Loucy (cell line): ENCODE measurements at regions not wholly inside any gene's neighbourhood (a gene's known extent, or its start where the extent isn't known, plus 50 kb on each side); places are given as distances from the start of the nearest gene placed in this dataset.
"Not testable (repeated sequence)": the region's sequence is repeated elsewhere in the genome, so short reads cannot be mapped to it uniquely, and the experiment has no call there.

Source experiments
- H2AFZ ChIP-seq: fragments of 200-600 bp; sonication (generic); 2 replicates; pipeline ENCODE4 v1.6.0; 2016; ENCODE audit warnings: antibody characterized with exemption, mild to moderate bottlenecking, low read length, moderate library complexity
- H3F3A ChIP-seq: fragments of 200-600 bp; 2 replicates; pipeline ENCODE4 v1.6.0; 2016; ENCODE audit warnings: antibody characterized with exemption, low read depth, mild to moderate bottlenecking
- H3K27me3 ChIP-seq: fragments of 200-600 bp; sonication (generic); 2 replicates; pipeline ENCODE4 v1.6.1; 2014; ENCODE audit warnings: low read length, mild to moderate bottlenecking; ENCODE audit not compliant: insufficient read depth, poor library complexity, severe bottlenecking
- H3K36me3 ChIP-seq: fragments of 200-600 bp; sonication (generic); 2 replicates; pipeline ENCODE4 v1.6.1; 2016; ENCODE audit warnings: low read length; ENCODE audit not compliant: insufficient read depth
- H3K4me1 ChIP-seq: fragments of 200-600 bp; sonication (generic); 2 replicates; pipeline ENCODE4 v1.5.1; 2014; ENCODE audit warnings: low read length, mild to moderate bottlenecking; ENCODE audit not compliant: insufficient read depth, poor library complexity, severe bottlenecking
- H3K4me2 ChIP-seq: fragments of 200-600 bp; sonication (generic); 2 replicates; pipeline ENCODE4 v1.6.0; 2014; ENCODE audit warnings: antibody characterized with exemption, low read length, low read depth, mild to moderate bottlenecking; ENCODE audit not compliant: poor library complexity, severe bottlenecking
- H3K4me3 ChIP-seq: fragments of 200-600 bp; sonication (generic); 2 replicates; pipeline ENCODE4 v1.5.1; 2014; ENCODE audit warnings: low read length, mild to moderate bottlenecking, mixed read lengths; ENCODE audit not compliant: poor library complexity, severe bottlenecking
- H3K79me2 ChIP-seq: fragments of 200-600 bp; sonication (generic); 2 replicates; pipeline ENCODE4 v1.6.1; 2014; ENCODE audit warnings: low read length; ENCODE audit not compliant: insufficient read depth
- H3K9ac ChIP-seq: fragments of 200-600 bp; sonication (generic); 2 replicates; pipeline ENCODE4 v1.6.0; 2014; ENCODE audit warnings: mild to moderate bottlenecking, low read depth, low read length, moderate library complexity; ENCODE audit not compliant: poor library complexity, severe bottlenecking
- H3K9me2 ChIP-seq: fragments of 200-600 bp; sonication (generic); replicated peaks from 2 replicates; pipeline ENCODE4 v1.6.1; 2016; ENCODE audit warnings: low read depth, low read length, mixed read lengths
- H3K9me3 ChIP-seq: fragments of 200-600 bp; sonication (generic); 2 replicates; pipeline ENCODE4 v1.6.1; 2014; ENCODE audit warnings: mild to moderate bottlenecking, antibody characterized with exemption, low read length, low read depth; ENCODE audit not compliant: insufficient read depth
- H4K20me1 ChIP-seq: fragments of 200-600 bp; sonication (generic); 2 replicates; pipeline ENCODE4 v1.6.0; 2014; ENCODE audit warnings: antibody characterized with exemption, low read length, mild to moderate bottlenecking; ENCODE audit not compliant: insufficient read depth, poor library complexity, severe bottlenecking
- EZH2phosphoT487 ChIP-seq: fragments of 200-600 bp; IDR thresholded peaks from 2 replicates; pipeline ENCODE4 v1.6.1; 2018; ENCODE audit warnings: antibody characterized with exemption, mild to moderate bottlenecking, moderate library complexity, borderline replicate concordance
- TF ChIP-seq, protein P1 (sequence below): fragments of 200-600 bp; sonication (generic); conservative IDR thresholded peaks from 2 replicates; pipeline ENCODE4 v1.5.1; 2014; ENCODE audit warnings: mild to moderate bottlenecking, antibody characterized with exemption, low read length

DNA sequence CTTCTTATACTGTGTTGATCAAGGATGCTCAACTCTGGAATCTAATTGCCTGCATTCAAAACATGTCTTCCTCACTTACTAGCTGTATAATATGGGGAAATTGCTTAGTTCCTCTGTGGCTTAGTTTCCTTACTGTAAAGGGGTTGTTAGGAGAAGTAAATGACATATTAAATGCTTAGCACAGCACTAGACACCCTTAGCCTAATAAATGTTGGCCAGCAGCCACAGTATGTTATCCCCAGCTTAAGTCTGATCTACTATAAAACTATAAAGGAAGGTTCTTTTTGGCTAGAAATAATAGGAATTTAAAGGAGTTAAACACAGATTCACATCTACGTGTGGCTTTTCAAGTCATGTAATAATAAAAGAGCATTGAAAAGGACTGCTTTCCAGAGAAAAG lies 232.4 kb downstream of the PCSK1 start:
- Histone ChIP-seq H3K9me3 (no peaks in the 10 kb centered on the region), H3K36me3 (no peaks in the 10 kb centered on the region), H3K9me2 (no peaks in the 10 kb centered on the region), H3K4me3 (no peak overlapping the region), H4K20me1 (no peaks in the 10 kb centered on the region), H3K27me3 (no peaks in the 10 kb centered on the region), H2AFZ (no peak overlapping the region), H3K79me2 (no peaks in the 10 kb centered on the region), H3K9ac (no peak overlapping the region), H3F3A (no peaks in the 10 kb centered on the region), H3K4me1 (no peaks in the 10 kb centered on the region), H3K4me2 (no peak overlapping the region)
- TF ChIP-seq, protein P1, sequence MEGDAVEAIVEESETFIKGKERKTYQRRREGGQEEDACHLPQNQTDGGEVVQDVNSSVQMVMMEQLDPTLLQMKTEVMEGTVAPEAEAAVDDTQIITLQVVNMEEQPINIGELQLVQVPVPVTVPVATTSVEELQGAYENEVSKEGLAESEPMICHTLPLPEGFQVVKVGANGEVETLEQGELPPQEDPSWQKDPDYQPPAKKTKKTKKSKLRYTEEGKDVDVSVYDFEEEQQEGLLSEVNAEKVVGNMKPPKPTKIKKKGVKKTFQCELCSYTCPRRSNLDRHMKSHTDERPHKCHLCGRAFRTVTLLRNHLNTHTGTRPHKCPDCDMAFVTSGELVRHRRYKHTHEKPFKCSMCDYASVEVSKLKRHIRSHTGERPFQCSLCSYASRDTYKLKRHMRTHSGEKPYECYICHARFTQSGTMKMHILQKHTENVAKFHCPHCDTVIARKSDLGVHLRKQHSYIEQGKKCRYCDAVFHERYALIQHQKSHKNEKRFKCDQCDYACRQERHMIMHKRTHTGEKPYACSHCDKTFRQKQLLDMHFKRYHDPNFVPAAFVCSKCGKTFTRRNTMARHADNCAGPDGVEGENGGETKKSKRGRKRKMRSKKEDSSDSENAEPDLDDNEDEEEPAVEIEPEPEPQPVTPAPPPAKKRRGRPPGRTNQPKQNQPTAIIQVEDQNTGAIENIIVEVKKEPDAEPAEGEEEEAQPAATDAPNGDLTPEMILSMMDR = no peak
- no peak for TF ChIP-seq EZH2phosphoT487

DNA sequence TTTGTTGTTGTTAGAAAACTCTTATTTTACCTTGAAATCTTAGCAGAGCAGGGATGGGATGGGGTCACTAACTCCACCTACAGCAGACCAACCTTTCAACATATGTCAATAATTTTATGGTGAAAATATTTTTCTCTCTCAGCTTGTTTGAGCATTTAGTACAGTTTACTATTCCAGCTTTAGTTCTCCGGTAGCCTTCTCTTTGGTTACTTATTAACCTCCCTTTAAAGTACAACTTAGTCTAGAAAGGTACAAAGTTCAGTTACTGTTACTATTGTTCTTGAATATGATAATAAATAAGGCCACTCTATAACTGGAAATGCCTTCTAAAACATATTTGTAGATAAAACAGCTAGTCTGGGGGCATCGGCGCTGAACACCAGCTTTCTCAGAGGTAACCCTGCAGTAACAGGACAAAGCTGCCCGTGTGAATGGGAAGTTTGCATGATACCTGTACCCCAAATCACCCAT lies 233.3 kb downstream of the PCSK1 start:
- Histone ChIP-seq H3K4me1 (no peaks in the 10 kb centered on the region), H3K9ac (no peak overlapping the region), H3K9me2 (no peaks in the 10 kb centered on the region), H3K4me3 (no peak overlapping the region), H3F3A (no peaks in the 10 kb centered on the region), H3K79me2 (no peaks in the 10 kb centered on the region), H3K4me2 (no peak overlapping the region), H3K27me3 (no peaks in the 10 kb centered on the region), H4K20me1 (no peaks in the 10 kb centered on the region), H3K9me3 (no peaks in the 10 kb centered on the region), H3K36me3 (no peaks in the 10 kb centered on the region), H2AFZ (no peak overlapping the region)
- TF ChIP-seq, protein P1 = no peak

DNA sequence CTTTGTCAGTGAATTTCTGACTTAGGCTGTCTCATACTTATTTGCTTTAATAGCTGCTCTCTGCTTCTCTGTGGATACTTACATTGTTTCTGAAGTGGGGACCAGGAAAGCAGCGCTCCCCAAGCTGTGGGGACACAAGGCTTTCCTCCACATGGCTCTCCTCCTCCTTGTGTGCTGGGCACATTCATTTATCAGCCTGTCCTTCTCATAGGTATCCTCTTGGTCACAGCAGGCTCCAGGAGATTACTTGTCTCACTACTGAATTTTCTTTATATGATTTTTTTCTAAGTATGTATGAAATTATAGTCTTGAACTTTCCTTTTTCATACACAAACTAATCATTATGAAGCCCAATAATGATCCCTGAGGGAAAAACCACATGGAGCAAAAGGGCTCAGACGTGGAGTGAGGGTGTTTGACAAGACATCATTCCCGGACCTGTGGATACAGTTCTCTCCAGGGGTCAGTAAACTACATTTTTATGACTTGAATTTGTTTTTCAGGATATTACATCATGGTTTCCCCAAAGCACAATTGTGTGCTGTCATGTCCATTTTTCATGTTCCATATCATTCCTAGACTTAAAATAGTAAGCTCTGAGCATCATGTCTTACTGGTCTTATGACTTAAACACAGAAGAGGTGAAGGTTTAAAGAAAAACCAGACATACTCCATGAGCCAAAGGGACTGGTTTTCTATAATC lies 234.5 kb downstream of the PCSK1 start:
- Histone ChIP-seq H3K4me2 (no peak overlapping the region), H2AFZ (no peak overlapping the region), H3K9me3 (no peaks in the 10 kb centered on the region), H3K4me3 (no peak overlapping the region), H3K4me1 (no peaks in the 10 kb centered on the region), H3K27me3 (no peaks in the 10 kb centered on the region), H3K36me3 (no peaks in the 10 kb centered on the region), H3K9me2 (no peaks in the 10 kb centered on the region), H3K79me2 (no peaks in the 10 kb centered on the region), H4K20me1 (no peaks in the 10 kb centered on the region), H3K9ac (no peak overlapping the region), H3F3A (no peaks in the 10 kb centered on the region)
- TF ChIP-seq, protein P1 = no peak
- TF ChIP-seq EZH2phosphoT487 = no peak

DNA sequence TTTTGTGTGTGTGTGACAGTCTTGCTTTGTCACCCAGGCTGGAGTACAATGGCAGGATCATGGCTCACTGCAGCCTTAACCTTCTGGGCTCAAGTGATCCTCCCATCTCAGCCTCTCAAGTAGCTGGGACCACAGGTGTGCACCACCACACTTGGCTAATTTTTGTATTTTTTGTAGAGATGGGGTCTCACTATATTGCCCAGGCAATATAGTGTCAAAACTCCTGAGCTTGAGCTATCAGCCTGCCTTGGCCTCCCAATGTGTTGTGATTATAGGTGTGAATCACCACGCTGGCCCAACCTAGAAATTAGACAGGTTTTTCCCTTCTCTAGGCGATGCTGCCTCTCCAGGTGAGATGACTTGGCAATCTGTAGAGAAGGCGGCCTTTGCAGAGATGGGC lies 235.3 kb downstream of the PCSK1 start:
- H3F3A ChIP-seq, H3K4me1 ChIP-seq, H3K9ac ChIP-seq, H4K20me1 ChIP-seq, H3K79me2 ChIP-seq, H3K27me3 ChIP-seq, H3K9me2 ChIP-seq, H3K4me2 ChIP-seq, H3K9me3 ChIP-seq, H3K36me3 ChIP-seq, H2AFZ ChIP-seq, H3K4me3 ChIP-seq: not testable (repeated sequence)
